ENCODE measurements at regions not wholly inside any gene's neighbourhood (a gene's known extent, or its start where the extent isn't known, plus 50 kb on each side); places are given as distances from the start of the nearest gene placed in this dataset.
"Not testable (repeated sequence)": the region's sequence is repeated elsewhere in the genome, so short reads cannot be mapped to it uniquely, and the experiment has no call there.

DNA sequence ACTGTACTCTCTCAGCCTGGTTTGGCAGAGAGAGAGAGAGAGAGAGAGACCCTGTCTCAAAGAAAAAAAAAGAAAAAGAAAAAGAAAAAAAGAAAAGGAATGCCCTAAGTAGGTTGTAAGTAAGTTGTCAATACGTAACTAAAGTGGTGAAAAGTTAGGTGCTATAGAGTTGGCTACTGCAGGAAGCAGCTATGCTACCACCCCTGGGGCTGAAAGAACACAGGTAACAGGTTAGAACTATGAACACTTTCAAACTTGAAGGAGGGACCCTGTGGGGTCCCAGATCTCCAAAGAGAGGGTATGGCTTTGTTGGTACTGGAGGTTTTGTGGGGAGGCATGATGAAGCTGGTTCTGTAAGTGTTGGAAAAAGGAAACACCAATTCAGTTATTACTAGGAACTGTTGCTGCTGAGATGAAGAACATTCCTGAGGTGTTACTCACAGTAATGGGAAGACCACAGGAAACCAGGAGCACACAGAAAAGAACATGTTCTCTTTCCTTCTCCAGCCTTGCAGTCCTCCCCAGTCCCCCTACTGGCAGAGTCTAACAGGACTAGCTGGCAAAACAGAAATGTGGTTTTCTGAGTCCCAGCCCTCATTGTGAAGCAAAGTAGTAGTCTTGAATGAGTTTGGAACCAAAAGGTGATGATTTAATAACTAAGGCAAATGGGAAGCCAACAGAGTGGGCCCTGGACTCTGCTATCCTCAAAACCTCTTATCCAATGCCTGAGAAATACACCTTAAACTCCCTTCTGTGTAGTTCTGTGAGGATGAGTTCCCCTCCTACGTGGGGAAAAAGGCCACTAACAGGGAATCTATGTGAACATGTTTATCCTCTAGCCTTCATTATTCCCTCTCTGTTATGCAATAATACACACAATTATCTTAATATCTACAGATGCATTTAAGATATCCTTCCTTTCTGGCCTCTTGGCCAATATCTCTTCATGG, 427.0 kb upstream of the DDI1 start:
- intact Hi-C loops (cut with DNase I; ENCODE audit: low total_unique reads) = no loop called here
- no peak for TF ChIP-seq POLR2A (IDR thresholded peaks at IDR 0.05)
- TF ChIP-seq, protein P1, sequence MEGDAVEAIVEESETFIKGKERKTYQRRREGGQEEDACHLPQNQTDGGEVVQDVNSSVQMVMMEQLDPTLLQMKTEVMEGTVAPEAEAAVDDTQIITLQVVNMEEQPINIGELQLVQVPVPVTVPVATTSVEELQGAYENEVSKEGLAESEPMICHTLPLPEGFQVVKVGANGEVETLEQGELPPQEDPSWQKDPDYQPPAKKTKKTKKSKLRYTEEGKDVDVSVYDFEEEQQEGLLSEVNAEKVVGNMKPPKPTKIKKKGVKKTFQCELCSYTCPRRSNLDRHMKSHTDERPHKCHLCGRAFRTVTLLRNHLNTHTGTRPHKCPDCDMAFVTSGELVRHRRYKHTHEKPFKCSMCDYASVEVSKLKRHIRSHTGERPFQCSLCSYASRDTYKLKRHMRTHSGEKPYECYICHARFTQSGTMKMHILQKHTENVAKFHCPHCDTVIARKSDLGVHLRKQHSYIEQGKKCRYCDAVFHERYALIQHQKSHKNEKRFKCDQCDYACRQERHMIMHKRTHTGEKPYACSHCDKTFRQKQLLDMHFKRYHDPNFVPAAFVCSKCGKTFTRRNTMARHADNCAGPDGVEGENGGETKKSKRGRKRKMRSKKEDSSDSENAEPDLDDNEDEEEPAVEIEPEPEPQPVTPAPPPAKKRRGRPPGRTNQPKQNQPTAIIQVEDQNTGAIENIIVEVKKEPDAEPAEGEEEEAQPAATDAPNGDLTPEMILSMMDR (IDR thresholded peaks at IDR 0.05) = no peak
- H3K4me3 ChIP-seq (ENCODE audit: low read depth, poor library complexity, severe bottlenecking) = no peak overlapping the region
- DNase-seq (ENCODE audit: low spot score in 2 of 2) = no peak
- 44 to 81% methylated on average over 2 of the region's 2 CpGs for WGBS, 2 donors

DNA sequence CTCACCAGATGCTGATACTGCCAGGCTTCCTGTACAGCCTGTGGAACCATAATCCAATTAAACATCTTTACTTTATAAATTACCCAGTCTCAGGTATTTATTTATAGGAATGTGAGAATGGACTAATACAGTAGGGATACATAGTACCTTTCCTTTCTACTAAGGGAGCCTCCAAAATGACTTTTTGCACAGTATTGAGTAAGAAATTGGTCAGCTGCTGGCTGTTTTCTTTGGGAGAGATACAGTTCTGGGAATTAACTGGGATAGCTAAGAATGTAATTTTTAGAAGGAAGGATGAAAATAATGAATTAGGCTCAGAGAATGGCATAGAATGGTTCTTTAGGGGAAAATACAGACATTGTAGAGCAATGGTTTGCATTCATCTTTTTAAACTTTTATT, 426.0 kb upstream of the DDI1 start:
- TF ChIP-seq, protein P1 (IDR thresholded peaks at IDR 0.05) = no peak
- no peak for TF ChIP-seq POLR2A (IDR thresholded peaks at IDR 0.05)
- intact Hi-C loops (cut with DNase I; ENCODE audit: low total_unique reads) = no loop called here
- H3K4me3 ChIP-seq (ENCODE audit: low read depth, poor library complexity, severe bottlenecking) = no peak overlapping the region
- DNase-seq (ENCODE audit: low spot score in 2 of 2) = no peak

DNA sequence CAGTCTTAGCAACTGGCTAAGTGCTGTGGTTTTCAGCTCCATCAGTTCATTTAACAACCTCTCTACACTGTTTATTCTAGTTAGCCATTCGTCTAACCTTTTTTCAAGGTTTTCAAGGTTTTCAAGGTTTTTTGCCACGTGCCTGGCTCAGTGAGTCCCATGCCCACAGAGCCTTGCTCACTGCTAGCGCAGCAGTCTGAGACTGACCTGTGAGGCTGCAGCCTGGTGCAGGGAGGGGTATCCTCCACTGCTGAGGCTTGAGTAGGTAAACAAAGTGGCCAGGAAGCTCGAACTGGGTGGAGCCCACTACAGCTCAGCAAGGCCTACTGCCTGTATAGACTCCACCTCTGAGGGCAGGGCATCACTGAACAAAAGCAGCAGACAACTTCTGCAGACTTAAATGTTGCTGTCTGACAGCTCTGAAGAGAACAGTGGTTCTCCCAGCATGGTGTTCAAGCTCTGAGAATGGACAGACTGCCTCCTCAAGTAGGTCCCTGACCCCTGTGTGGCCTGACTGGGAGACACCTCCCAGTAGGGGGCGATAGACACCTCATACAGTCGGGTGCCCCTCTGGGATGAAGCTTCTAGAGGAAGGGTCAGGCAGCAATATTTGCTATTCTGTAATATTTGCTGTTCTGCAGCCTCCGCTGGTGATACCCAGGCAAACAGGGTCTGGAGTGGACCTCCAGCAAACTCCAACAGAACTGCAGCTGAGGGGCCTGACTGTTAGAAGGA, 424.7 kb upstream of the DDI1 start:
- H3K4me3 ChIP-seq (ENCODE audit: low read depth, poor library complexity, severe bottlenecking); intact Hi-C loops (cut with DNase I; ENCODE audit: low total_unique reads); DNase-seq (ENCODE audit: low spot score in 2 of 2): not testable (repeated sequence)
- 67 to 82% methylated on average over 7 of the region's 7 CpGs for WGBS, 2 donors

DNA sequence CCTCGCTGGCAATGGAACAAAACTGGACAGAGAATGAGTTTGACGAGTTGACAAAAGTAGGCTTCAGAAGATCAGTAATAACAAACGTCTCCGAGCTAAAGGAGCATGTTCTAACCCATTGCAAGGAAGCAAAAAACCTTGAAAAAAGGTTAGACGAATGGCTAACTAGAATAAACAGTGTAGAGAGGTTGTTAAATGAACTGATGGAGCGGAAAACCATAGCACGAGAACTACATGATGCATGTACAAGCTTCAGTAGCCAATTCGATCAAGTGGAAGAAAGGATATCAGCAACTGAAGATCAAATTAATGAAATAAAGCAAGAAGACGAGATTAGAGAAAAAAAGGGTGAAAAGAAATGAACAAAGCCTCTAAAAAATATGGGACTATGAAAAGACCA, 424.0 kb upstream of the DDI1 start:
- H3K4me3 ChIP-seq (ENCODE audit: low read depth, poor library complexity, severe bottlenecking); intact Hi-C loops (cut with DNase I; ENCODE audit: low total_unique reads); DNase-seq (ENCODE audit: low spot score in 2 of 2): not testable (repeated sequence)
- 93 to 95% methylated on average over 9 of the region's 9 CpGs for WGBS, 2 donors

DNA sequence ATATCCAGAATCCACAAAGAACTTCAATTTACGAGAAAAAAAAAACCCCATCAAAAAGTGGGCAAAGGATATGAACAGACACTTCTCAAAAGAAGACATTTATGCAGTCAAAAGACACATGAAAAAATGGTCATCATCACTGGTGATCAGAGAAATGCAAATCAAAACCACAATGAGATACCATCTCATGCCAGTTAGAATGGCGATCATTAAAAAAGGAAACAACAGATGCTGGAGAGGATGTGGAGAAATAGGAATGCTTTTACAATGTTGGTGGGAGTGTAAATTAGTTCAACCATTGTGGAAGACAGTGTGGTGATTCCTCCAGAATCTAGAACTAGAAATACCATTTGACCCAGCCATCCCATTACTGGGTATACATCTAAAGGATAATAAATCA, 419.9 kb upstream of the DDI1 start:
- 70 to 78% methylated on average over 2 of the region's 2 CpGs for WGBS, 2 donors
- intact Hi-C loops (cut with DNase I; ENCODE audit: low total_unique reads); DNase-seq (ENCODE audit: low spot score in 2 of 2); H3K4me3 ChIP-seq (ENCODE audit: low read depth, poor library complexity, severe bottlenecking): not testable (repeated sequence)

DNA sequence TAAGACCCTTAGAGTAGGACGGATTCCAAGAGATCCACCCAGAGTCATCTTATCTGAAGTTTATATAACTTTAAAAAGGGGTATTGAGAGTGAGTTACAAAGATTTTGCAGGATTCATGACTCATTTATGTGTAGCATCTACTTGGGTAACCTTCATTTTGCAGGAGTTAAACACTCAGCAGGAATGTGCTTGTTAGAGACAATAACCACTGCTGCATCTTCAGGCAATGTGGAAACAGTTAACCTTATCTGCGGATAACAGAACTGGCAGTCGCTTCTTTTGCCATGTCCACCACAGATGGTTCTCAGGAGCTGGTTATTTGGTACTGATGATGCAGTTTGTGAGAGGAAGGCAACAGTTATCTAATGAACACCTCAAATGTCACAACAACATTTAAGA, 417.9 kb upstream of the DDI1 start:
- no peak for DNase-seq (ENCODE audit: low spot score in 2 of 2)
- H3K4me3 ChIP-seq (ENCODE audit: low read depth, poor library complexity, severe bottlenecking) = no peak overlapping the region
- intact Hi-C loops (cut with DNase I; ENCODE audit: low total_unique reads) = no loop called here
- 80 to 83% methylated on average over 3 of the region's 3 CpGs for WGBS, 2 donors
- TF ChIP-seq POLR2A (IDR thresholded peaks at IDR 0.05) = no peak
- TF ChIP-seq, protein P1 (IDR thresholded peaks at IDR 0.05) = no peak

DNA sequence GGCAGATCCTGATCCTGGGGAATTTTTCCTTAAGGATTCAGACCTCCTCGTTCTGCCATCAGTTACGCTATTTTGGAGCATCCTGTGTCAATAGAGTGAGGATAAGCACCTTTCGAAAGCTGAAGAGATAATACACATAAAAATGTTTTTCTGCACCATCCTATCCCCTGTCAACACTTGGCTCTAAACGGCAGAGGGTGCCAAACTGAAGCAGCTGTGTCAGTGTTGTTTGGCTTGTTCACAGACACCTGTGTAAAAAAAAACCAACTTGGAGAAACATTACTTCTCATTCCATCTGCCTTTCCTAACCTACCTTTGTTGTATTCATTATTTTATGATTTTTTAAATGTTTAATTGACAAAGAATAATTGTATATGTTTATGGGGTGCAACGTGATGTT, 417.0 kb upstream of the DDI1 start:
- intact Hi-C loops (cut with DNase I; ENCODE audit: low total_unique reads) = no loop called here
- TF ChIP-seq, protein P1 (IDR thresholded peaks at IDR 0.05) = no peak
- TF ChIP-seq POLR2A (IDR thresholded peaks at IDR 0.05) = no peak
- WGBS, 2 donors = 43 to 52% methylated on average over 5 of the region's 5 CpGs
- DNase-seq (ENCODE audit: low spot score in 2 of 2) = no peak
- no peak overlapping the region for H3K4me3 ChIP-seq (ENCODE audit: low read depth, poor library complexity, severe bottlenecking)

Data from lower leg skin (tissue), 4 donors.